ENCODE measurements at regions not wholly inside any gene's neighbourhood (a gene's known extent, or its start where the extent isn't known, plus 50 kb on each side); places are given as distances from the start of the nearest gene placed in this dataset.

DNA sequence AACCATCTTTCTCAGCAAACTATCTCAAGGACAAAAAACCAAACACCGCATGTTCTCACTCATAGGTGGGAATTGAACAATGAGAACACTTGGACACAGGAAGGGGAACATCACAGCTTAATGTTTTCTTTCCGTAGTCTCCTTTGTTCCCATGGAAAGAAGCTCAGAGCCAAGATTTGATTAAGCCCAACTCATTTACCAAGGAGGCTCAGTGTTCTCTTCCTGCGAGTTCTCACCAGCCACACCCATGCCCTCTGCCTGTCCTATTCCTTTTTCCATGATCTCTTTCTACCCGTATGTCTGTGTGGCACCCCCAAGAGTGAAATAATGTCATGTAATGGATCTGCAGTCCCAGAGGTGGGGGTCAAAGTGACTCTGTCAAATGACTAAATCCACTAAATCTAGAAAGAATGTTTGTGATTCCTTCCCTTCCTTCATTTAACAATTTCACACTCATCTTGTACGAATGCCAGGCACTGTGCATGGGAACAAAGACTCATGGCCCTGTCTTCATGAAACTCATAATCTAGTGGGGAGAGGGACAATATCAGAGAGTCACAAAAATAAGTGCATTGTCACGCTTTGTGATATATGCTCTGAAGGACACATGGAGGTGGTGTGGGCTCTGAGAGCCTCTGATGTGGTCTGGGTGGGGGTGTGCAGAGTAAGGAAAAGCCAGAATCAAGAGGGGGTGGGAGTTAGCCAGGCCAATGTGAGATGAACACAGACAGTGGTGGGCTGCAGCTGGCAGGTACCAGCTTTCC is 292.1 kb downstream of the CDC5L start:
- no peak for DNase-seq (ENCODE audit: low read depth)

GRCh38 chr6:44680202-44680720 is 292.8 kb downstream of the CDC5L start:
- no peak for DNase-seq (ENCODE audit: low read depth)

- DNase-seq (ENCODE audit: low read depth): no peak
These were observed 294.3 kb downstream of the CDC5L start for GRCh38 chr6:44681761-44682160.

DNA sequence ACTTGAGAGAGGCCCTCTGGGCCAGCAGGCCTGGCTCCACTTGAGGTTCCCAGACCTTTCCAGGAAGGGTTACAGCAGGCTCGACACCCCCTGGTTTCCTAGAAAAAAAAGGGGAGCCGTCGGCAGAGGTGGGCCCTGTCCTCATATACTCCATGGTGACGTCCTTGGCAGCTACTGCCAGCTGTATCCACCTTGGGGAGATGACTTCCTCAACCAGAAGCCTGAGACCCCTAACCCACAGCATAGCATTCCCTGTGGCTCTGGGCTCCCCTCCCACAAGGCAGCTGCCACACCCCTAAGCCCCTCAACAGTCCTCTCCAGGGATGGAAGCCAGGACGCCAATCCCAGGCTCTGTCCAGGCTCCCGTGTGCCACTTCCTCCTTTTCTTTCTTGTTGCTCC is 294.8 kb downstream of the CDC5L start:
- DNase-seq (ENCODE audit: low read depth): no peak

DNA sequence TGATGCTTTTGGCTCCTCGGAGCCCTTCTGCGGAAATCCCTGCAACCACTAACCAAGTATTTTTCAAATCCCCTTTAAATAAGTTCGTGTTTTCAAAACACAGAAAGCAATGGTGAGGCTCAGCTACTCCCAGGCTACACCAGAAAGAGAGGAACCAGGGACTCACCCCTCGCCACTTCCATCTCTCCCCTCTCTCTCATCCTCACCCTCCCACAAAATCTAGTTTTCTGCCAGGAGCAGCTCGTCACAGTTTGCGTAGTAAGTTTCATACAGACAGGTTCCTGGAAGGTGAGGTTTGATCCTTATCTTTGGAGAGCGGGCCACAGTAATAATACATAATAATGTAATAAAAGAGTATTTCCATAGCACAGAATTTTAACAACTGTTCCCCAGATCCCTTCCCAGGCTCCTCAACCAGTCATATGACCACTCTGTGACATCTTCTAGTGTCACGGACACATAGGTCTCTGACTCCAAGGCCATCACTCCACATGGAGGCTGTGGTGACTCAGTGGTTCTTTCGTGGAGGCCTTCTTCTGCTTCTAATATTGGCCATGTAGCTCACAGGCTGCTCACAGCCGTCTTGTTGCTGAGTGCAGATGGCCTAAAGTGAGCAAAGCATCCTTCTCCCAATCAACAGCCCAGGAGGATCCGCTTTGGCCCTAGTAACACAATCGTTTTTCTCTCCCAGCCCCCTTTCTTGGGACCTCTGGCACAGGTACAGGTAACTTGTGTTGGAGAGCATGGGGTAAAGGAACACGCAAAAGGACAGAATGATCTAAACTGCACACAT is 295.7 kb downstream of the CDC5L start:
- no peak for DNase-seq (ENCODE audit: low read depth)

- DNase-seq (ENCODE audit: low read depth): no peak
These were observed 297.7 kb downstream of the CDC5L start for GRCh38 chr6:44685213-44685612.

DNA sequence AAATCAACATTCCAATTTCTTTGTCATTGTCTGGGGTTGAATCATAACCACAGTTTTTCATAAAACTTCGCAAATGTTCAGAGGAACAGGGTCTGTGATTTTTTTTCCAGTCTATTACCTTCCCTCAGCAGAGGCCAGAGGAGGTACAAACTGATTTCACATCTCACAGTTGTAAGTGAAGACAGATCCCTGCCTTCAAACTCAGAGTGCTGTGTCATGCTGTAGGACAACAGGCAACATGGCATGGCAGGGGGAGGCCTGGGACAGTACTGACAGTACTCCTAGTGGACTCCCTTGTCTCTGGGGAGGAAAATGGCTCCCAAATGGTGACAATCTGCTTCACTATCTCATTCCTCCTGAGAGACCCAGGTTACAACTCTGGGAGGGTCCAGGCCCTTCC is 308.6 kb downstream of the CDC5L start:
- DNase-seq (ENCODE audit: low read depth): no peak

- no peak for DNase-seq (ENCODE audit: low read depth)
These were observed 309.2 kb downstream of the CDC5L start for GRCh38 chr6:44696686-44697085.

GRCh38 chr6:44697327-44697726 is 309.8 kb downstream of the CDC5L start:
- no peak for DNase-seq (ENCODE audit: low read depth)

DNA sequence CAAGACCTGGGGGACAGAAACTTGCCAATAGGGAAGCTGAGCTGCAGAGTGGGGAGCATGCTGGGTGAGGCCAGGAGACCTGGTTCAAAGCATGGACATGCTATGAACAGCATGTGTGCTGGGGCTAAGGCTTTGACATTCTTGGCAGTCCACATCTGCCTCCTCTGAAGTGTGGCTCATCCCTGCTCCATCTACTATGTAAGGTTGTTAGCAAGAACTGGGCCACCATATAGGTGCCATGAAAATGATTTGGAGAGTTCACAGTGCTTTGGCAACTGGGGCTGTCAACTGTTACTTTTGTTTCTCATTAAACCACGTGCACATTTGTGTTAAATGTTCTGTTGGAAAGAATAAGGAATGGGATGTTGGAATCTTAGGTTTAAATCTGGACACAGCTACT is 311.1 kb downstream of the CDC5L start:
- no peak for DNase-seq (ENCODE audit: low read depth)

DNA sequence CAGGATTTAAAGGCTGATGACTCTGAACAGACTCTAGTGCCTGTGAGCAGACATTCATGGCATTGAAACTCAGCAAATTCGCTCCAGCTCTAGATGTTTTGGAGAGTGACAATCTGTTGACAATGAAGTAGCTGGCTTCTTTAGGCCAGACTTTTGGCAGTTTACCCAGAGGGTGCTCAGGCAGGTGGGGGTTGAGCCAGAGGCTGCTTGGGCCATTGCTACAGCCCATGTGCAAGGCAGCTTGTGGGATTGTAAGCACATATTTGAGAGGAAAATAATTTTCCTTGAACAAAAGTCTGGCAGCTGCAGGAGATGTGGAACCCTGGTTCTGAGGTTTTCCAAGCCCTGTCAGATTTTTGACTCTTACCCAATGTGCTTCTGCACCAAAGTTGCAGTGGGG is 311.6 kb downstream of the CDC5L start:
- DNase-seq (ENCODE audit: low read depth): no peak

GRCh38 chr6:44699851-44700250 is 312.3 kb downstream of the CDC5L start:
- no peak for DNase-seq (ENCODE audit: low read depth)

GRCh38 chr6:44700422-44700821 is 312.9 kb downstream of the CDC5L start:
- no peak for DNase-seq (ENCODE audit: low read depth)

- DNase-seq (ENCODE audit: low read depth): no peak
These were observed 313.6 kb downstream of the CDC5L start for GRCh38 chr6:44701038-44701636.

GRCh38 chr6:44701637-44702101 is 314.2 kb downstream of the CDC5L start:
- no peak for DNase-seq (ENCODE audit: low read depth)

- no peak for DNase-seq (ENCODE audit: low read depth)
These were observed 314.8 kb downstream of the CDC5L start for GRCh38 chr6:44702292-44702691.

GRCh38 chr6:44704240-44705150 is 317.0 kb downstream of the CDC5L start:
- peak; percentile 2 for DNase-seq (ENCODE audit: low read depth)

- no peak for DNase-seq (ENCODE audit: low read depth)
These were observed 318.1 kb downstream of the CDC5L start for GRCh38 chr6:44705596-44705995.

DNA sequence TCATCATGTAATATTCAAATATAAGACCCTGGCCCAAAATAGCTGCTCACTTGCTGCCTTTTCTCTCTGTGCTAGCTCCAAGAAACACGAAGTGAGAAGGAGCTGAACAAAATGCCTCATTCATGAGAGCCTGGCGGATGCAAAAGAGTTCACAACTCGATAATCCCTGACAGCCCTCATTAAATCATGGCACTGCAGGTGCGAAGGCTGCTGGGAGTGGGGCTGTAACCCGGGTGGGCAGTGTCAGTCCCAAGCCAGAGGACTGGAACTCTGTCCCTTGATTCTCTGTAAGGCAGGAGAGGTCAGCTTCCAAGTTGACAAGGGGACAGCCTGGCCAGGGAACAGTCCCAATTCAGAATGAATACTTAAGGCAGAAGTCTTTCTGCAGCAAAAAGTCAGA is 318.5 kb downstream of the CDC5L start:
- no peak for DNase-seq (ENCODE audit: low read depth)

GRCh38 chr6:44708208-44708607 is 320.7 kb downstream of the CDC5L start:
- DNase-seq (ENCODE audit: low read depth): no peak

DNA sequence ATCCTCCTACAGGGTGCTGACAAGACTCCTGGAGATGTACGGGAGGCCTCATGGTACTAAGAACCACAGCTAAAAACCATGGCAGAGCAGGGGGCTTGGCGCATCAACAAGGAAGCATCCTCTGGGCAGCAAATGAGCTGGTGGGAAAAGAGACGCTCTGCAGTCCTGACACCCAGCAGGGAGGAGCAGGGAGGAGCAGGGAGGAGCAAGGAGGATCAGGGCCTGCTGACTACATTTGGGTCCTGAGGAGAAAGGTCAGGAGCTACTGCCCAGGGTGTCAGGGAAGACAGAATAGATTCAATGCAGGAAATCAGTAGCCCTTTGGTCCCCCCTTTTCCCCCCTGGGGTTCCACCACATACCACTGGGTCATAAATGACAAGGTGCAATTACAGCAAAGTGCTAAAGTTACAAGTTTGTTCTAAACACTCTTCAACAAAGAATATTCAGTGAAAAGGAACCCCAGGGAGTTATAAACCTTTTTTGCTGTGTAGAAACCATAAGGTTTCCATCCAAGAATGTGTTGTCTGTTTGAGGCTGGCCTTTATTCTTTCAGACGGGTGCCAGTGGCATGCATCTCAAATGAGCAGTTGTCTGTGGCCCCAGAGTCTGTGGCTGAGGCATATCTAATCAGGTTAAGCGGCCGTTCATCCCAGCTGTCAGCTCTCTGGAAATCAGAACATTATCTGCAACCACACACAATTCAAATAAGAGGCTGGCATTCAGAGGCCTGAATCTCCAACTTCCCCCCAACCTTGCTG is 325.0 kb downstream of the CDC5L start:
- no peak for DNase-seq (ENCODE audit: low read depth)

Measured in activated gamma-delta T cell treated with anti-CD3 and anti-CD28 coated beads, Interleukin-2, amount 50 U/mL, for 16 hours (primary cell).